ENCODE measurements at regions not wholly inside any gene's neighbourhood (a gene's known extent, or its start where the extent isn't known, plus 50 kb on each side); places are given as distances from the start of the nearest gene placed in this dataset.
A peak's percentile ranks its signal among the peaks of the same experiment; 100 is the strongest.
"Not testable (repeated sequence)": the region's sequence is repeated elsewhere in the genome, so short reads cannot be mapped to it uniquely, and the experiment has no call there.

DNA sequence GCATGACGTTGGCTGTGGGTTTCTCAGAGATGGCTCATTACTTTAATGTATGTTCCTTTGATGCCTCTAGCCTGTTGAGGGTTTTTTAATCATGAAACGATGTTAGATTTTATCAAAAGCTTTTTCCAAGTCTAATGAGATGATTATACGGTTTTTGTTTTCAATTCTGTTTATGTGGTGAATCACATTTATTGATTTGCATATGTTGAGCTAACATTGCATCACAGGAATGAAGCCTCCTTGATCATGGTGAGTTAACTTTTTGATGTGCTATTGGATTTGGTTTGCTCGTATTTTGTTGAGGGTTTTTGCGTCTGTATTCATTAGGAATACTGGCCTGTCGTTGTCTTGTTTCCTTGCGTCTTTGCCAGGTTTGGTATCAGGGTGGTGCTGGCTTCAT, 52.3 kb upstream of the PTPN12 start:
- H3K4me3 ChIP-seq (ENCODE audit: low read length): no peak overlapping the region
- DNase-seq (ENCODE audit: low read depth, low spot score): no peak

DNA sequence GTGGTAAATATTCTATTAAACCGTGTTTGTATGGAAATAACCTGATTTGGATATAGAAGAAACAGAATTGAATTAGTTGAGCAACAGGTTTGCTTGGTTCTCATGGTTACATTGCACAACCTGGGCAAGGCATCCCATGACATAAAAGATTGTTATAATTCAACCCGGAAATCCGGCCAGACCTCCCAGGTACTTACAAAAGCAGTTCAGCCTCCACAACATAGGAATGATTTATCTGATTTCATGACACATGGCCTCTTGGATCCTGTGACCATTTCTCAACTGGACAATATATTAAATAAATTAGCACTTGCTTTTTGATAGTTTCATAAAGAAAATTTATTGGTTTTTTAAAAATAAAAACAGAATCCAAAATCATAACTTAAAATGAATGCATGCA, 55.1 kb upstream of the PTPN12 start:
- DNase-seq (ENCODE audit: low read depth, low spot score): no peak
- H3K4me3 ChIP-seq (ENCODE audit: low read length): no peak overlapping the region

DNA sequence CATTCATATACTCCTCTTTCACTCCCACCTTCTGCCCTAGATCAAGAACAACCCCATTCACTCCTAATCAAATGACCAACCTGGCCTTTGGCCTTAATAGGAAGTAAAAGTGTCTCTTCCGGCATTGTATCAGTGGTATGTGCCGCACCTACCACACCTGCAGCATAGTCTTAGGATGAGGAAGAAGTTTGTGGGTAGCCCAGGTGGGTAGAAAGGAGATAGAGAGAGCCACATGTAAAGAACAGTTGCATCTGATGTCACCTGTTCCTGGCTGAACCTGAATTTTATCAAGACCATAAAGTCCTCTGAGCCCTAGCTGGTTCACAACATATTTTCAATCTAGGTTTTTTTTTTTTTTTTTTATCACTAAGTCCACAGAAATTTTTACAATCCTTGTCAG, 55.5 kb upstream of the PTPN12 start:
- peak; percentile 8 for DNase-seq (ENCODE audit: low read depth, low spot score)
- H3K4me3 ChIP-seq (ENCODE audit: low read length): no peak overlapping the region

DNA sequence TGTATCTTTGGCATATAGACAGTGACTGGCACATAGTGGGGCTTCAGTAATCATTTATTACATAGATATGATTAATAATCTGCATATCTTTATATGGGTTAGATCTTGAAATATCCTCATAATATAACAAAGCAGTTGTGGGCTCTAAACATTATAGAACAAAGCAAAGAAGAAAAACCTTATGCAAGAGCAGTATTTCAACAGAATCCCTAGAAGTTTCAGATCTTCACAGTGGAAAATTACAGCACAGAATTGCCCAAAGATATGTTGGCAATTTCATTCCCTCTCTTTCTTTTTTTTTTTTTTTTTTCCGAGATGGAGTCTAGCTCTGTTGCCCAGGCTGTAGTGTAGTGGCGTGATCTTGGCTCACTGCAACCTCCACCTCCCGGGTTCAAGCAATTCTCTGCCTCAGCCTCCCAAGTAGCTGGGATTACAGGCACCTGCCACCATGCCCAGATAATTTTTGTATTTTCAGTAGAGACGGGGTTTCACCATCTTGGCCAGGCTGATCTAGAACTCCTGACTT, 56.9 kb upstream of the PTPN12 start:
- not testable (repeated sequence) for H3K4me3 ChIP-seq (ENCODE audit: low read length); DNase-seq (ENCODE audit: low read depth, low spot score)

DNA sequence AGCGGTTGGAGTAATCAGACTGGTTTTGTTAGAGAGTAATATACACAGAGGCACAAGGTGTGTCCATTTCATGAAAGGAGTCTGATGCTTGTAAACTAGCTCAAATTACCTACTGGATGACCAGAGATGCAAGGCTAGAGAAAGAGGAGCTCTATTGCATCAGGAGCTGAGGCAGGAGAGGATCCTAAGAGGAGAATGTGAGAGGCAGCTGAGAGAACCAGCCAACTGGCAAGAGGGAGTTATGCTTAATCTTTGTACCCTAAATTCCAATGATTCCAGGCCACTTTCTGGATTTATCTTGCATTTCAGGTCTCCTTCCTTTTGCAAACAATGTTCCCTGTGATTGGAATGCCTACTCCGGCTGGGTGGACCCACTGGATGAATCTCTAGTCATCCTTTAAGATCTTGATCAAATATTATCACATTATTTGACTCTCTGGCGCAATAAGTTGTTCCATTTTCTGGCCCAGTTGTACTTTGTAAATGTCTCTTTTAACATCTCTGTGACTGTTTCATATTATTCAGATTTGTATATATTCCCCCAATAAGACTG, 57.5 kb upstream of the PTPN12 start:
- no peak for DNase-seq (ENCODE audit: low read depth, low spot score)
- H3K4me3 ChIP-seq (ENCODE audit: low read length): no peak overlapping the region

DNA sequence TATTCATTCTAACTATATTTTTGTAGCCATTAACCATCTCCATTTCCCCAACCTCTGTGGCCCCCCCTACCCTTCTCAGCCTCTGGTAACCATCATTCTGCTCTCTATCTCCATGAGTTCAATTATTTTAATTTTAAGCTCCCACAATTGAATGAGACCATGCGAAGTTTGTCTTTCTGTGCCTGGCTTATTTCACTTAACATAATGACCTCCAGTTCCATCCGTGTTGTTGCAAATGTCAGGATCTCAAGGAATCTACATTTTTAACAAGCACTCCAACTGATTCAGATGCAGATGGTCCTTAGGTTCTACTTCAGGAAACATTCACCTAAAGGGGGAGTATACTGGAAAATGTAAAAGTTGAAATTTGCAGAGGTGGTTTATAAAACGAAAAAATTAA, 60.2 kb upstream of the PTPN12 start:
- H3K4me3 ChIP-seq (ENCODE audit: low read length): no peak overlapping the region
- DNase-seq (ENCODE audit: low read depth, low spot score): no peak

DNA sequence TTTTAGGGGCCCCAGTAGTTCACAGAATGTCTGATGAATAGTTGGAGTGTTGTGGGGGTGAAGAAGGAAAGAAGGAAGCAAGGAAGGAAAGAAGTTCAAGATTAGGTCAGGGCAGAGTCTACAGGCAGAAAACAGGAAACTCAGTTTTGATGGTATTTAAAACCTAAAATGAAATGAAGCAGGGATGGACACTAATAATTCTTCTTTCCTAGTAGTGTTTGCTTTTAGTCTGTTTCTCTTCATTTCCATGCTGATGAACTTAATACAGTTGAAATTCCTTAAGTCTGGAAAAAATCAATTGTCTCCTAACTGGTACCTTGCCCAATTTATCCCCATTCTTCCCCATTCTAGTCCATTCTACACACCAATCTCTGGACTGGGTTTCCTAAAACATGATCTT, 59.0 kb upstream of the GSAP start:
- H3K4me3 ChIP-seq (ENCODE audit: low read length): no peak overlapping the region
- no peak for DNase-seq (ENCODE audit: low read depth, low spot score)

DNA sequence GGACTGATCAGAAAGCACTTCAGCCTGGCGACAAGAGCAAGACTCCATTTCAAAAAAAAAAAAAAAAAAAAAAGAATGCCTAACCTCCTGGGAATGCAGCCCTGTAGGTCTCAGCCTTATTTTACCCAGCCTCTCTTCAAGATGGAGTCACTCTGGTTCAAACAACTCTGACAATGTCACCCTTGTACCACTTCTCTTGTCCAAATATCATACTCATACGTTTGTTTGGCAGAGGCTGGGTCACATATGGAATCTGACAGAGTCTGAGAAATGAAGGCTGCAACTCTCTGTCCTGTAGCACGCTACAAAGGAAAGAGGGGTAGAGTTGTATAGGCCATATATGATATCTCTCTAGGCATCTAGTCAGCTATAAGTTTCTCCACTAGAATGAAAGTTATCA, 58.6 kb upstream of the GSAP start:
- no peak overlapping the region for H3K4me3 ChIP-seq (ENCODE audit: low read length)
- DNase-seq (ENCODE audit: low read depth, low spot score): no peak

DNA sequence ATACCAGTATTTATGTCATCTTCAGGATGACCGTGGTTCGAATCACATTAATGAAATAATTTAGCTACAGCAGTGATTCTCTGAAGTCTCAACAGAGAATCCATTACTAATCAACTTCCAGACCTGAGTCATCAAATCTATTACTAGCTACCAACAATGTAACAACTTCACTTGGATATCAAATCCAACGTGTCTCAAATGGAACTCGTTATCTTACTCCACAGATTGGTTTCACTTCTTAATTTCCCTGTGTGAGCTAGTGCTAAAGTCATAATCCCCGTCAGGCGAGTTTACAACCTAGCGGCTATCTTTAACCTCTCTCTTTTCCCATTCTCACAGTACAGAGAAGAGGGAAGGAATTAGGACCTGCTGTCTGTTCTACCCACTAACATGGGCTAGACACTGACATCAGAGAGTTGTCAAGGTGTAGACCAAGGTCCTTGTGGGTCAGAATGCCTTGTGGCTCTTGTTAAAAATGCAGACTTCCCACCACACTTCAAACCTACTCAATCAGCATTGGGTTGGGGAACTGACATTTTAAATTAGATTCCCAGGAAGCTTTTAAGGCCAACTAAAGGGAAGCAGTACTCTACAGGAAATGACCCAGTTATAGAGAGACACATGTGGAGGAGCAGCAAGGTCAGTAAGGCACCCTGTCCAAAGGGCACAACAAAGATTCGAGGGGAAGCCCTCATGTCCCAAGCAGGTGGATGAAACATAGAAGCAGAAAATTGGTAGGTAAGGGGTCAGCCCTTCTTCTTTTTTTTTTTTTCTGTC, 57.3 kb upstream of the GSAP start:
- no peak overlapping the region for H3K4me3 ChIP-seq (ENCODE audit: low read length)
- DNase-seq (ENCODE audit: low read depth, low spot score): no peak

DNA sequence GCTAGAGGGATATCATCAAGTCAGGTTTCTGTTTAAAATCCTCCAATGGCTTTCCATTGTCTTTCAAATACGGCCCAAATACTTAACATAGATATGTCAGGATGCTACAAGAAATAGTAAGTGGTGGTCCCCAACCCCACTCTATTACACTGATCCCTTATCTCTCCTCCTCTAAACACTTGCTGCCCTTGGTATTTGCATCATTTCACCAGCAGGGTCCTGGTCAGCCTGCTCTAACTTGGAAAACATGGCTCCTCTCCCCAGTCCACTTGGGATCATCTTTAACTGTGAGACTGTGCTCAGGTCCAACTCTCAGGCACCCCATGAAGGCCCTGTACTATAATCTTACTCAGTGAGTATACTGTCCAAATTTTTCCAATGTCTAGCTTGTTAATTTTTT, 53.8 kb upstream of the GSAP start:
- no peak for DNase-seq (ENCODE audit: low read depth, low spot score)
- H3K4me3 ChIP-seq (ENCODE audit: low read length): no peak overlapping the region

DNA sequence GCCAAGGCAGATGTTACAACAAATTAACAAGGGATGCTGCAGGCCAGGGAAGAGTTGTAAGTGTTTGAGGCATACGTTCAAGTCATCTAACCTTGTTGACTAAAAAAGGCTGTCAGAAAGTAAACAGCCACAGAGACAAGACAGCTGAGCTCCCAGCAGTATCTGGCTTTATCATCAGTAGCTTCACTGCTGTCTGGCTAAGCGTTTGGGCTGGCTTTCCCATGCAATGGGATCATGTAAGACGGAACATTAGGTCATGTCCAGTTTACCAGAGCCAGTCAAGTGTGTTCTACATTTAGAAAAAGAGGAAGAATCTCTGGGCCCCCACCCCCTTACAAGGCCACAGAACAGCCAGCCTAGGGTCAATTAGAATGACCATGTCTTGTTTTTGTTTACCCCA, 51.3 kb upstream of the GSAP start:
- DNase-seq (ENCODE audit: low read depth, low spot score): no peak
- H3K4me3 ChIP-seq (ENCODE audit: low read length): no peak overlapping the region

DNA sequence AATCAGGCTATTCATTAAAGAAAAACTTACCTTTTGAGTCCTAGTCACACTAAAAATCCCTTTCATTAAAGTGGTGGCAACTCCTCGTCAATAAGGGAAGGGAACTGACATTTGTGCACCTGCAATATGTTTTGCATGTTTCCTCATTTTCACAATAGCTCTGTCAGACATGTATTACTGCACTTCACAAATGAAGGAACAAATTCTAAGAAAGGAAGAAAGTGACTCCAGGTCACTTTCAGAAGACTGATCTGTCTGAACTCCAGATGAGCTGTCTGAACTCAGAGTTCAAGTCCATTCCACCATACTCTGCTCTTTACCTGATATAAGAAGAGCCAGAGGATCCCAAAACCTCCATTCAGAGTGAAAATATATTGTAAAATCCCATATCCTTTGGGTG, 50.3 kb upstream of the GSAP start:
- no peak overlapping the region for H3K4me3 ChIP-seq (ENCODE audit: low read length)
- DNase-seq (ENCODE audit: low read depth, low spot score): no peak
